CD4-positive, alpha-beta memory T cell (primary cell): ENCODE measurements at regions not wholly inside any gene's neighbourhood (a gene's known extent, or its start where the extent isn't known, plus 50 kb on each side); places are given as distances from the start of the nearest gene placed in this dataset.
"Not testable (repeated sequence)": the region's sequence is repeated elsewhere in the genome, so short reads cannot be mapped to it uniquely, and the experiment has no call there.

Source experiments
- CTCF ChIA-PET: fragments of 350-600 bp; sonication (Branson Sonifier 250); formaldehyde crosslinking; loops from one replicate; lab custom pipeline; 2021; ENCODE audit warnings: inconsistent platforms; ENCODE audit not compliant: partially characterized antibody; lab: Charles Lee
- POLR2A ChIA-PET: fragments of 350-600 bp; sonication (Branson Sonifier 250); formaldehyde crosslinking; loops from one replicate; lab custom pipeline; 2021; ENCODE audit not compliant: partially characterized antibody; lab: Charles Lee
- DNase-seq, 5 donors: peaks; one replicate each; pipeline versions ENCODE4 v3.0.0 to v3.0.0-alpha.2; 2020 to 2022; ENCODE audit warnings: mixed read lengths in 1 of 5
- H3K27ac ChIP-seq: one replicate; pipeline ENCODE4 v1.7.0; 2013; ENCODE audit warnings: low read depth, low read length
- H3K27me3 ChIP-seq: 2 replicates; pipeline ENCODE4 v1.7.0; 2013; ENCODE audit warnings: mild to moderate bottlenecking, low read length, moderate library complexity; ENCODE audit not compliant: insufficient read depth
- H3K36me3 ChIP-seq: 2 replicates; pipeline ENCODE4 v1.7.0; 2013; ENCODE audit warnings: mild to moderate bottlenecking, low read length, moderate library complexity; ENCODE audit not compliant: insufficient read depth
- H3K4me1 ChIP-seq: 2 replicates; pipeline ENCODE4 v1.7.0; 2013; ENCODE audit warnings: mild to moderate bottlenecking, low read length, moderate library complexity; ENCODE audit not compliant: insufficient read depth
- H3K4me3 ChIP-seq, 2 donors: one replicate each; pipeline ENCODE4 v1.7.0; 2013; ENCODE audit warnings: low read length in 2 of 2, mild to moderate bottlenecking in 1 of 2
- H3K9me3 ChIP-seq, 2 donors: one replicate each; pipeline ENCODE4 v1.7.0; 2013; ENCODE audit warnings: low read length in 2 of 2, control low read depth in 1 of 2; ENCODE audit not compliant: control insufficient read depth in 1 of 2
- H3K27ac Mint-ChIP-seq, 7 donors: one replicate each; pipeline ENCODE4 v1.8.0; 2020 to 2021; ENCODE audit warnings: mixed read lengths in 7 of 7, mild to moderate bottlenecking in 6 of 7, inconsistent platforms in 3 of 7, moderate library complexity in 3 of 7
- H3K27me3 Mint-ChIP-seq, 2 donors: one replicate each; pipeline ENCODE4 v1.8.0; 2020 to 2021; ENCODE audit warnings: mixed read lengths in 2 of 2
- H3K36me3 Mint-ChIP-seq, 2 donors: one replicate each; pipeline ENCODE4 v1.8.0; 2020 to 2021; ENCODE audit warnings: mixed read lengths in 2 of 2, inconsistent platforms in 1 of 2, mild to moderate bottlenecking in 1 of 2
- H3K4me1 Mint-ChIP-seq, 4 donors: one replicate each; pipeline ENCODE4 v1.8.0; 2020 to 2021; ENCODE audit warnings: mixed read lengths in 4 of 4, mild to moderate bottlenecking in 1 of 4
- H3K4me3 Mint-ChIP-seq, 8 donors: one replicate each; pipeline ENCODE4 v1.8.0; 2020 to 2021; ENCODE audit warnings: mixed read lengths in 8 of 8, mild to moderate bottlenecking in 7 of 8, moderate library complexity in 6 of 8, inconsistent platforms in 3 of 8
- H3K9me3 Mint-ChIP-seq, 8 donors: one replicate each; pipeline ENCODE4 v1.8.0; 2020 to 2021; ENCODE audit warnings: mixed read lengths in 8 of 8, mild to moderate bottlenecking in 5 of 8, inconsistent platforms in 3 of 8, moderate library complexity in 1 of 8
- intact Hi-C: fragments of 100-400 bp; cut with micrococcal nuclease; formaldehyde crosslinking; loops from one replicate; pipeline ENCODE4 v1.15.1; 2023

DNA sequence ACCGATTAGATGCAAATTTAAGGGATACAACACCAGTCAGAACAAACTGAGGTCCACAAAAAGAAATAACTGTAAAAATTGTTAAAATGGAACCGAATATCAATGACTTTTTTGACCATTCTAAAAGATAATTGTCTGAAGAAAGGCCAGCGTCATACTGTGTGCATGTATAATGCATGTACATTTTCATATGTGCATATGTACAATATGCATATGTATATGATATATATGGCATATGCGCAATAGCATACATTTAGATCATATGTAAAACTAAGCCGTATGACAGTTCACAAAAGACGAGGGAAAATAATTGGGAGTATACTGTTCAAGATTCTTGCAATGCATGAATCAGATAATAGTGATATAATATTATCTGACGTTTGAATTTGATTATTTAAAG lies 475.8 kb upstream of the TMEM132C start:
- ChIA-PET POLR2A (no interaction called here), CTCF (interaction anchor here (1.3 kb wide), 1 partner anchor 9 kb away, joined by 3 read pairs; no protein-coding TSS in a partner anchor)
- no peak overlapping the region for H3K4me3 Mint-ChIP-seq
- Histone ChIP-seq H3K27ac (no peak overlapping the region), H3K27me3 (no peaks in the 10 kb centered on the region), H3K4me1 (no peaks in the 10 kb centered on the region), H3K4me3 (no peak overlapping the region), H3K9me3 (no peaks in the 10 kb centered on the region), H3K36me3 (no peaks in the 10 kb centered on the region)
- H3K36me3 Mint-ChIP-seq, result no peaks in the 10 kb centered on the region
- intact Hi-C loops, result no loop called here
- DNase-seq, result no peak
- H3K27me3 Mint-ChIP-seq, result no peaks in the 10 kb centered on the region
- peaks cover 0 to 15% (median under 1%) of the 10 kb centered on the region in 8 donors for H3K9me3 Mint-ChIP-seq
- H3K4me1 Mint-ChIP-seq, result no peaks in the 10 kb centered on the region
- no peak overlapping the region for H3K27ac Mint-ChIP-seq

DNA sequence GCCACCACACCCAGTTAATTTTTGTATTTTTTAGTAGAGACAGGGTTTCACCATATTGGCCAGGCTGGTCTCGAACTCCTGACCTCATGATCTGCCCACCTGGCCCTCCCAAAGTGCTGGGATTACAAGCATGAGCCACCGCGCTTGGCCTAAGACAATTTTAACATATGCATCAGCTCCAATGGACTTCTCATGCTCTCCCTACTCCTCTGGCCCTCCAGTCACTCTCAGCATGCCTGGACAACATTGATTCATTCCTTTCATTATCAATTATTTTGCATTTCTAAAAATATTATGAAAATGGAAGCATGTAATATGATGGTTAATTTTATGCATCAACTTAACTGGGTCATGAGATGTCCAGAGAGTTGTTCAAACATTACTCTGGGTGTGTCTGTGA lies 469.1 kb upstream of the TMEM132C start:
- H3K4me1 Mint-ChIP-seq, result no peaks in the 10 kb centered on the region
- Histone ChIP-seq H3K36me3 (no peaks in the 10 kb centered on the region), H3K4me1 (no peaks in the 10 kb centered on the region), H3K4me3 (no peak overlapping the region), H3K9me3 (no peaks in the 10 kb centered on the region), H3K27ac (no peak overlapping the region), H3K27me3 (no peaks in the 10 kb centered on the region)
- POLR2A ChIA-PET, result no interaction called here
- DNase-seq, result no peak
- CTCF ChIA-PET, result no interaction called here
- peaks cover 0 to 9% (median under 1%) of the 10 kb centered on the region in 8 donors for H3K9me3 Mint-ChIP-seq
- no peaks in the 10 kb centered on the region for H3K36me3 Mint-ChIP-seq
- no peak overlapping the region for H3K27ac Mint-ChIP-seq
- no peak overlapping the region for H3K4me3 Mint-ChIP-seq
- no peaks in the 10 kb centered on the region for H3K27me3 Mint-ChIP-seq
- intact Hi-C loops, result no loop called here

DNA sequence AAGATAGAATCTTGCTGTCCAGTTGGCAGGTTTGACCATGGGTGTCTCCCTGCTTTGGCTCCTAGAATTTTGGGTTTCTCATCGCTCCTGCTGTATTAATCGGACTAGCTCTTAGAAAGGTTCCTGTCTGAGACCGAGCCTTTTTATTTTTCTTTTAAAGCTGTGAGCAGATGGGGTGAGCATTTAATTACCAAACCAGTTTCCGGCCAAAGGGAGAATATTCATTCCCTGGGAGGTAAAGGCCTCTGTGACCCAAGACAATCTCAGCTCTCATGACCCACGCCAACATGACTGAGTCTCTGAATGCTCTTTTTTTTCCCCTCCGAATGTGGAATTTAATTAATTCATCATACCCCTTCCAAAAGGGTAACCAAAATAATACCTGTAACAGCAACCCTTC lies 464.7 kb upstream of the TMEM132C start:
- Histone ChIP-seq H3K4me3 (no peak overlapping the region), H3K36me3 (no peaks in the 10 kb centered on the region), H3K27ac (no peak overlapping the region), H3K27me3 (no peaks in the 10 kb centered on the region), H3K9me3 (no peaks in the 10 kb centered on the region), H3K4me1 (no peaks in the 10 kb centered on the region)
- no peak for DNase-seq
- ChIA-PET CTCF (no interaction called here), POLR2A (no interaction called here)
- no peak overlapping the region for H3K4me3 Mint-ChIP-seq
- no peaks in the 10 kb centered on the region for H3K4me1 Mint-ChIP-seq
- H3K27ac Mint-ChIP-seq, result no peak overlapping the region
- intact Hi-C loops, result no loop called here
- H3K27me3 Mint-ChIP-seq, result no peaks in the 10 kb centered on the region
- H3K9me3 Mint-ChIP-seq, result peaks cover 0 to 9% (median 0%) of the 10 kb centered on the region in 8 donors
- no peaks in the 10 kb centered on the region for H3K36me3 Mint-ChIP-seq

DNA sequence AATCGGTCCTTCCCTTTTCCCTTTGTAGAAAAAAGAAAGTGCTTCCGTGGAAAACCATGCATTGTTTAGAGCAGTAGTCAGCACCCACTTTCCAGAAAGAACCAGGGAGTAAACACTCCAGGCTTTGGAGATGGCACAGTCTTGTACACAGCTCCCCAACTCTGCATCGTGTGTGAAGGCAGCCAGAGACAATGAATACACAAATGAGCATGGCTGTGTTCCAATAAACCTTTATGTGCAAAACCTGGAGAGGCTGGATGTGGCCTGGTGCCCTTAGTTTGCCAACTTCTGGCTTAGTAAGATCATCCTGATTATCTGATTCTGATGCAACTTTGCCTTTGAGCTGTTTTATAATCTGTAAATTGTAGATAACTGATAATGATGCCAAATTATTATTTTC lies 463.4 kb upstream of the TMEM132C start:
- H3K4me1 Mint-ChIP-seq, result no peaks in the 10 kb centered on the region

DNA sequence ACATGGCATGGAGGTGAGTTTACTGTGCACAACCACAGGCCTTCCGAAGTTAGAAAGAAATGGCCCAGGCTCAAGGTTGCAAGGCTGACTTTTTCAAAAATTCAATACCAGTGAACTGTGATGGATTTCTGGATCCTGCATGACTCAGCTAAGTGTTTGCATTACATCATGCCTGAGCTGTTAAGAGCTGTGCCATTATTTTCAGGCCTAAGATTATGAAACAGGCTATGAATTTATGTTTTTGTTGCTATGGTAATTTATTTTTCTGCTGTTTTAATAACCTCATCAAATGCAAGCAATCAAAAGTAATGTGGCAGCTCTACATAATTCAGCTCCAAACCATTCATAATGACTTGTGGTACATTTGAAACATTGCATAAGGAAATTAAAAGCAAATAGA lies 457.7 kb upstream of the TMEM132C start:
- DNase-seq, result no peak
- H3K36me3 ChIP-seq, result no peaks in the 10 kb centered on the region
- H3K4me3 ChIP-seq, result no peak overlapping the region
- H3K4me1 Mint-ChIP-seq, result no peaks in the 10 kb centered on the region
- no peak overlapping the region for H3K27ac Mint-ChIP-seq
- intact Hi-C loops, result no loop called here
- peaks cover 0 to 11% (median 4%) of the 10 kb centered on the region in 8 donors for H3K9me3 Mint-ChIP-seq
- H3K27me3 Mint-ChIP-seq, result no peaks in the 10 kb centered on the region
- no peak overlapping the region for H3K27ac ChIP-seq
- H3K9me3 ChIP-seq, result no peaks in the 10 kb centered on the region
- ChIA-PET CTCF (no interaction called here), POLR2A (no interaction called here)
- no peaks in the 10 kb centered on the region for H3K4me1 ChIP-seq
- H3K27me3 ChIP-seq, result no peaks in the 10 kb centered on the region
- H3K36me3 Mint-ChIP-seq, result no peaks in the 10 kb centered on the region
- H3K4me3 Mint-ChIP-seq, result no peak overlapping the region

More for the DNA sequence above, 463.4 kb upstream of the TMEM132C start:
- CTCF ChIA-PET, result no interaction called here
- Histone ChIP-seq H3K27me3 (no peaks in the 10 kb centered on the region), H3K4me1 (no peaks in the 10 kb centered on the region), H3K27ac (no peak overlapping the region), H3K4me3 (no peak overlapping the region), H3K9me3 (no peaks in the 10 kb centered on the region), H3K36me3 (no peaks in the 10 kb centered on the region)
- no peak for DNase-seq
- Mint-ChIP-seq H3K4me3 (no peak overlapping the region), H3K27me3 (no peaks in the 10 kb centered on the region), H3K27ac (no peak overlapping the region), H3K36me3 (no peaks in the 10 kb centered on the region), H3K9me3 (peaks cover 0 to 5% (median 0%) of the 10 kb centered on the region in 8 donors)
- POLR2A ChIA-PET, result no interaction called here
- intact Hi-C loops, result no loop called here

DNA sequence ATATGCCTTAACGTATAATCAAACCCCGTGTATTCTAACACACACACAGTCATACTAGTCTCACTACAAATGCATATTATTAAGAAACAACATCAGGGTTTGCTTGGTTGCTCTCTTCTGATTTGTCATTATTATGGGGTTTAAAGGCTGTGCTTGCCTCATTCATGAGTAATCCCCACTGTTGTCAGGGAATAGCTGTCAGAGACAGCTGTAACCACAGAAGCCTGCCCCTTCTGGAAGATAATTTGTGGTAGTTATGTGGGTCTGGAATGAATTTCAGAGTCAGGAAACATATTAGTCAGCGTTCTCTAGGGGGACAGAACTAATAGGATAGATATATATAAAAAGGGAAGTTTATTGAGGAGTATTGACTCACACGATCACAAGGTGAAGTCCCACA lies 456.9 kb upstream of the TMEM132C start:
- Histone ChIP-seq H3K27ac (no peak overlapping the region), H3K4me3 (no peak overlapping the region), H3K9me3 (no peaks in the 10 kb centered on the region), H3K27me3 (no peaks in the 10 kb centered on the region), H3K4me1 (no peaks in the 10 kb centered on the region), H3K36me3 (no peaks in the 10 kb centered on the region)
- Mint-ChIP-seq H3K27me3 (no peaks in the 10 kb centered on the region), H3K4me1 (no peaks in the 10 kb centered on the region), H3K9me3 (peaks cover 0 to 11% (median 4%) of the 10 kb centered on the region in 8 donors), H3K27ac (no peak overlapping the region), H3K4me3 (no peak overlapping the region), H3K36me3 (no peaks in the 10 kb centered on the region)
- no peak for DNase-seq
- ChIA-PET POLR2A (no interaction called here), CTCF (no interaction called here)
- intact Hi-C loops, result no loop called here

DNA sequence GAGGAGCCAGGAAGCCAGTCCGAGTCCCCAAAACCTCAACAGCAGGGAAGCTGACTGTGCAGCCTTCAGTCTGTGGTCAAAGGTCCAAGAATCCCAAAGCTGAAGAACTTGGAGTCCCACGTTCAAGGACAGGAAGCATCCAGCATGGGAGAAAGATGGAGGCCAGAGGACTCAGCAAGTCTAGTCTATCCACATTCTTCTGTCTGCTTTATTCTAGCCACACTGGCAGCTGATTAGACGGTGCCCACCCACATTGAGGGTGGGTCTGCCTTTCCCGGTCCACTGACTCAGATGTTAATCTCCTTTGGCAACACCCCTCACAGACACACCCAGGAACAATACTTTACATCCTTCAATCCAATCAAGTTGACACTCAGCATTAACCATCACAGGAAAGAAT lies 456.5 kb upstream of the TMEM132C start:
- intact Hi-C loops, H3K9me3 ChIP-seq, H3K36me3 Mint-ChIP-seq, H3K27me3 ChIP-seq, H3K36me3 ChIP-seq, CTCF ChIA-PET, H3K4me1 ChIP-seq, H3K4me3 Mint-ChIP-seq, H3K27me3 Mint-ChIP-seq, DNase-seq, H3K4me1 Mint-ChIP-seq, H3K27ac ChIP-seq, H3K4me3 ChIP-seq, POLR2A ChIA-PET, H3K27ac Mint-ChIP-seq: not testable (repeated sequence)
- H3K9me3 Mint-ChIP-seq, result peaks cover 0 to 11% (median 4%) of the 10 kb centered on the region in 8 donors

DNA sequence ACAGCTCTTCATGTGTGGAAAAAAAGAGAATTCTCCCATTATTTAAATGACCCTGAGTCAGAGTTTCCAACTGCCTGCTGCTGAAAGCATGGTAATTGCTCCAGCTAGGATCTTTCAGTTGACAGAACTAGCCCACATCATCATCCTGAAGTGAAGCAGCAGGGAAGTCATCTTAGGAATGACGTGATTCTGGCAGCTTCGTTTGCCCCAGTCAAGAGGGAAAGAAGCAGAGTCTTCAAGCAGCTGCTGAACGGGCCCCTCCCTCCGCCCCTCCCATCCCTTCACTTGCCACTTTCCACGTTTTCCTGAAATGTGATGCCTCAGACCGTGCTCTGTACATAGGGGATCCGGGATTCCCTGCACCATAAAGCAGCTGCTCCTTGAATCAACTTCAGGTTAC lies 455.0 kb upstream of the TMEM132C start:
- Histone ChIP-seq H3K4me1 (no peaks in the 10 kb centered on the region), H3K27me3 (no peaks in the 10 kb centered on the region), H3K27ac (no peak overlapping the region), H3K4me3 (no peak overlapping the region), H3K36me3 (no peaks in the 10 kb centered on the region), H3K9me3 (no peaks in the 10 kb centered on the region)
- intact Hi-C loops, result no loop called here
- CTCF ChIA-PET, result no interaction called here
- Mint-ChIP-seq H3K4me1 (no peaks in the 10 kb centered on the region), H3K9me3 (peaks cover 0 to 11% (median 4%) of the 10 kb centered on the region in 8 donors), H3K27ac (no peak overlapping the region), H3K27me3 (no peaks in the 10 kb centered on the region), H3K36me3 (no peaks in the 10 kb centered on the region), H3K4me3 (no peak overlapping the region)
- no peak for DNase-seq
- POLR2A ChIA-PET, result no interaction called here
